HG02623 (cell line): ENCODE measurements at regions not wholly inside any gene's neighbourhood (a gene's known extent, or its start where the extent isn't known, plus 50 kb on each side); places are given as distances from the start of the nearest gene placed in this dataset.
"Not testable (repeated sequence)": the region's sequence is repeated elsewhere in the genome, so short reads cannot be mapped to it uniquely, and the experiment has no call there.

Source experiments
- ATAC-seq: cut with Tn5 transposase; IDR thresholded peaks from one replicate; pipeline ENCODE4 v1.9.1; 2021; ENCODE audit warnings: moderate library complexity; ENCODE audit not compliant: unreplicated experiment

GRCh38 chr10:9911488-9911887, 1106.2 kb upstream of the CELF2 start:
- no peak for ATAC-seq

DNA sequence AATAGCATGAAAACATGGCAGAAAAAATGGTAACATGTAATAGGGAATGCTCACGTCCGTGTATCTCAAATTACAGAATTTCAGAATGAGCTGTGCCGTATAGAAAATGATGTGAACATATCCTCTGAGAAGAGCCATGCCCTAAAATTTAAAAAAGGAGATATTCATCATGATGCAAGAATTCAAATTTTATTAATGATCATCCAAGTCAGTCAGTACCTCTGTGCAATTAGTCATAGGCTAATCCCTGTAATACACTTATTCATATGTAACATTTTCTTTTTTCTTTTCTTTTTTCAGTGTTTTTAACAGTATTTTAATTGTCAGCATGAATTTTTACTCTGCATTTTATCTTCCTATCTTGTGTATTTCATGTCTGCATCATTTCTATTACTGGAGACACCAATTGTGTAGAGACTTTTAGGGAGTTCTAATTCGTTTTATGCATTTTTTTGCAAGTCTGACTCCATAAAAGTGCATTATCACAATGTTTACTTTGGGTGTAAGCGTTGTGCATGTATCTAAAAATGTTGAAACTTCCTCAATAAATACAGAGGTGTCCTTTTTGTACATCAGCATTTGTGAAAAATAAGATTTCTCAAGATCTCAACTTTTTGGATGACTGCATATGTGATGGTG, 1103.7 kb upstream of the CELF2 start:
- no peak for ATAC-seq

GRCh38 chr10:9921544-9921943, 1096.1 kb upstream of the CELF2 start:
- ATAC-seq, result no peak

DNA sequence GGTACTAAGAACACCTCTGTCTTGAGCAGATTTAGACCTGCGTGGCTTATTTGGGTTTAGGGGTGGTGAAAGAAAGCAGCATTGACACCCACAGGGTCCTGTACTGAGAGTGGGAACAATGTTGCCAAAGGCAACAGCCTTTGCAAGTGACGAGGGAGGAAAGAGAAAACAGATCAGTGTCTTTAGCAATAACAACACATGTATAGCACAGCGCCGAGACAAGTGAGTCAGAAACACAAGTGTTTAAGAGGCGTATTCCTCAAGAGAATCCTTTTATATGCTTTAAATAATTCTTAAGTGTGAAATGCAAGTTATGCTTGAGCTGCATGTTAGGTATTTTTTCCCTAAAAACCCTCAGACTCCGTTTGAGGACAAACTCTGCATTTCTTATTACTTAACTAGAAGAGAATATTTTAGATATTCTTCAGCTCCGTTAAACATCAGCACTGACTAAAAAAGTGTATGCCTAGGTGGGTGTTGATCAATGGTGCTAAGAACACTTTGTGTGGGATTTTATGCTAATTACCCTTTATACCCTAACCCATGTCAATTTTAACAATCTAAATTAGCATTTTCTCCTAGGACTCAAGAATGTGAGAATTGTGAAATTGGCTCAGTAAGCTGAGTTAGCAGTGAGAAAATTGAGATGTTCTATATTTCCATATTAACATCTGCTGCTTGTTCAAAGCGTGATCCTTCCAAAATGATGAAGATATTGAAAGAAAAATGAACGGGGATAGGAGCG, 1095.4 kb upstream of the CELF2 start:
- no peak for ATAC-seq

GRCh38 chr10:9926003-9926402, 1091.7 kb upstream of the CELF2 start:
- no peak for ATAC-seq

- no peak for ATAC-seq
Measured at GRCh38 chr10:9926881-9927280, 1090.8 kb upstream of the CELF2 start.

- ATAC-seq, result no peak
Measured at GRCh38 chr10:9939716-9940115, 1078.0 kb upstream of the CELF2 start.

GRCh38 chr10:9944690-9945089, 1073.0 kb upstream of the CELF2 start:
- ATAC-seq, result no peak

GRCh38 chr10:9950070-9950469, 1067.6 kb upstream of the CELF2 start:
- ATAC-seq, result no peak

DNA sequence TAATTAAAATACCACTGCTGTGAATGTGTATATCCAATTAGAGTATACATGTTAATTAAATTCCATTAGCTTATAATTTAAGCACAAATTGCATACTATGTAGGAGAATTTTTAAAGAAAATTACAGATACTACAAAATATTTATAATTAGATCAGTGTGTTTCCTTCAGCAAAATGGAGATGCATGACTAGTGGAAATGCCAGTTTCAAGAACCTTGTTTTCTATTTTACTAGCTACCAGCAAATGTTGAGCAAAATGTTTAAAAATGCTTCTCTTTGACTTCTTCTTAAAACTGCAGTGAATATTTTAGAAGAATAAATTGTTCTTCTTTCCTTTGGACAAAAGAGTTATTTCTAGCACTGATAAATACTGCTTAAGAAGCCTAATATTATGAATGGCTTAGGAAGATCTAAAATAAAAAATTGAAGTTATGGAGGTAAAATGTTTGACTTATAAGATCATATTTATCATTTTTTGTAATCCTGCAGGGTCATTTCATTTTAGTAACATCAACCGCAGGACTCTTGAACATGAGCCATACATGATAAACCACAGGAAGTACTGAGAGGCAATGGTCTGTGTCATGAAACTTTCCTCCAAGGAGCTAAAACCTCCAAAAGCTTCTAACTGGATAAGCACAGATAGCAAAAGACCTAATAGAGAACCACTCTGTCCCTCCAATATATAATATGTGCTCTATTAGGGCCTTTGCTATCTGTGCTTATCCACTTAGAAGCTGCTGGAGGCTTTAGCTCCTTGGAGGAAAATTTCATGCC, 1066.0 kb upstream of the CELF2 start:
- no peak for ATAC-seq

DNA sequence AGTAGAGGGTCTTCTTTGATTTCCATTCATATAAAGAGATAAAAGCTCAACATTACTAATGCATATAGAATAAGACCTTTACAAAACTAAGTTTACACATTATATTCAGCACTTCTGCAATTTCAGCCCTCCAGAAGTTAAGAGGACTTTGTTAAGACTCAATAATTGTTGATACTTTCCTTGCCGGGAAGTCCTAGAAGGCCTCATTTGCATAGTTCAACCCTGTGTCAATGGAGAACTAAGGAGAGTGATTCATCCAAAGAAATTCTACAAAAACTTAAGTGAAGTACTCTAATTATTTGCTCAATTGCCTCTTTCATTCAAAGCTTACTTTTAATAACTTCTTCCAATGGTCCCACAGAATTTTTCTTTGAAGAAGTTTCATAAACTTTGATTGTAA, 1060.3 kb upstream of the CELF2 start:
- no peak for ATAC-seq

GRCh38 chr10:9957876-9958275, 1059.8 kb upstream of the CELF2 start:
- not testable (repeated sequence) for ATAC-seq

GRCh38 chr10:9965341-9965740, 1052.3 kb upstream of the CELF2 start:
- no peak for ATAC-seq

- no peak for ATAC-seq
Measured at GRCh38 chr10:9986786-9987185, 1030.9 kb upstream of the CELF2 start.

DNA sequence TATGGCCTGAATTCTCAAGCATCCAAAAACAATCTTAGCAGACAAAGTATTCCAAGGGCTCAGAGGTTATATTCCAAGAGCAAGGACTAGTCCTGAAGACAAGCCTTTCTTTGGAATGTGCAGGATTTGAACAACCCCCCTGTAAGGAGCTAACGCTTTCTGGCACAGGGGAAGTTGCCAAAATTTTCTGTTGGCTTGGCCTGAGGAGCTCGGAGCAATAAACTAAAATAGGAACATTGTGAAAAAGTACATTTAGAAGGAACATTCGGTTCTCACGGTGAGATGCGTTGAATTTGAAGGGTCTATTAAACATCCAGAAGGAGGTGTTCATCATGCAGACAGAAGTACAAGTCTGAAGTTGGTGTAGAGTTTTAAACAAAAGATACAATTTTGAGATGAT, 1030.5 kb upstream of the CELF2 start:
- ATAC-seq, result no peak

GRCh38 chr10:9992661-9993060, 1025.0 kb upstream of the CELF2 start:
- no peak for ATAC-seq

DNA sequence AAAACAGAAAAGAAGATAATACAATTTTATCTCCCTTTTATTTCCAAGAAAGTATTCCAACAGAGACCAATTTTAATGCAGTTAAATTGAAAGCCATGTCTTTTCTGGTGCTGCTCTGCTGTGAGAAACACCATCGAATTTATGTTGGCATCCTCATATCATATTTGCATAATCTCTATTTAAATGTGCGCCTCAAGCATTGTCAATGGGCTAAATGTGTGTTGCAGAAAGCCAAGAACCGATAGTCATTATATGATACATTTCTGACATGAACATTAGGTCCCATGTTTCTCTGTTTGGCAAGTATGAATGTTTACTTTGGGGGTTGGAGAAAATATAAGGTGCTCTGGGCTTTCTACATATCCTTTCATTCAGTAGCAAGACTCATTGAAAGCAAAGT, 1023.5 kb upstream of the CELF2 start:
- no peak for ATAC-seq

DNA sequence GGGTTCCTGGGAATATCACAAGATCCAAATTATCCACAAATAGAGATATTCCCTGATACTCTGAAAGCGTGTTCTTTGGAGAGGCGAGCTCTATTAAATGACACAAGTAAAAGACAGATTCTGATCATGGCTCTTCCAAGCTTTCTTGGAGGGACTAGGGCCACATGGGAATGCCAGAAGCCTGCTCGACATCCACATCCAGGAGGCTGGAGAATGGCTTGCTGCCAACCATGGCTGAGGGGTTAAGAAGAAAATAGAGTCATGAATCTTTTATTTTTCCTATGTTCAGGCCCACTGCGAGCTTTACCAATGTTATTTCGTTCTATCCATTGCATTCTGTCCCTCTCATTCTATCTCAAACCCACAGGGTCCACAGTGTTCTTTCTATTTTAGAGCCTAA, 1018.0 kb upstream of the CELF2 start:
- no peak for ATAC-seq

DNA sequence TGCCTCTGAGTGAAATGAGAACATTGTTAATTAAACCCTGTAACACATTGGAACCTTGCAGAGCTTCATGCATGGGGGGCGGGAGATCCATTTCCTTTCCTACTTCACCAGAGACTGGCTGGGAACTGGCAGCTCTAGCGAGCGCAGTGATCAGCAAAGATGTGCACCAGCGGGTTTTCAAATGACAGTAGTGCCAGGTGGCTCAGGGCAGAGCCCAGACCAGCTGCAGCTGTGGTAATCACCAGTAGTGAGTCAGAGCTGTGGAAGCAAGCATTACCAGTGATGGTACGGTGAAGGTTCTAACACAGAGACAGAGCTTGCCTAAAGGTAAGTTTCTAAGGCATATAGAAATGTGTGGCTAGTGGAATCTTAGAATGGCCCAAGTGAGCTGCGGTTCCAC, 1009.7 kb upstream of the CELF2 start:
- no peak for ATAC-seq

- ATAC-seq, result no peak
Measured at GRCh38 chr10:10010397-10010796, 1007.3 kb upstream of the CELF2 start.

- ATAC-seq, result no peak
Measured at GRCh38 chr10:10014846-10015245, 1002.8 kb upstream of the CELF2 start.

- no peak for ATAC-seq
Measured at GRCh38 chr10:10017716-10018115, 1000.0 kb upstream of the CELF2 start.
